ENCODE measurements at regions not wholly inside any gene's neighbourhood (a gene's known extent, or its start where the extent isn't known, plus 50 kb on each side); places are given as distances from the start of the nearest gene placed in this dataset.

- DNase-seq (ENCODE audit: low read depth) = no peak
Measured at GRCh38 chr9:93900971-93901861, 53.9 kb downstream of the BARX1 start.

DNA sequence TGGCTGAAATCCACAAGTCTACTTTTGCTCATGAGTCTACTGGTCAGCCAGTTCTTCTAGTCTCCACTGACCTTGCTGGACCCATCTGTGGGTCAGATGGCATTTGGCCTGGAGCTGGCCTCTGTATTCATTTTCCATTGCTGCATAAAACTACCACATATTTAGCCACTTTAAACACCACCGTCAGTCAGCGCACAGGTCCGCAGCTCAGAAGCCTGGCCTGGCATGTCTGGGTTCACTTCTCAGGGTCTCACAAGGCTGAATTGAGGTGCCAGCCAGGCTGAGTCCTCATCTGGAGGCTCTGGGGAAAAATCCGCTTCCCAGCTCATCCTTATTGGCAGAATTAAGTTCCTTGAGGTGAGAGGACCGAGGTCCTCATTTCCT lies 54.7 kb downstream of the BARX1 start:
- no peak for DNase-seq (ENCODE audit: low read depth)

DNA sequence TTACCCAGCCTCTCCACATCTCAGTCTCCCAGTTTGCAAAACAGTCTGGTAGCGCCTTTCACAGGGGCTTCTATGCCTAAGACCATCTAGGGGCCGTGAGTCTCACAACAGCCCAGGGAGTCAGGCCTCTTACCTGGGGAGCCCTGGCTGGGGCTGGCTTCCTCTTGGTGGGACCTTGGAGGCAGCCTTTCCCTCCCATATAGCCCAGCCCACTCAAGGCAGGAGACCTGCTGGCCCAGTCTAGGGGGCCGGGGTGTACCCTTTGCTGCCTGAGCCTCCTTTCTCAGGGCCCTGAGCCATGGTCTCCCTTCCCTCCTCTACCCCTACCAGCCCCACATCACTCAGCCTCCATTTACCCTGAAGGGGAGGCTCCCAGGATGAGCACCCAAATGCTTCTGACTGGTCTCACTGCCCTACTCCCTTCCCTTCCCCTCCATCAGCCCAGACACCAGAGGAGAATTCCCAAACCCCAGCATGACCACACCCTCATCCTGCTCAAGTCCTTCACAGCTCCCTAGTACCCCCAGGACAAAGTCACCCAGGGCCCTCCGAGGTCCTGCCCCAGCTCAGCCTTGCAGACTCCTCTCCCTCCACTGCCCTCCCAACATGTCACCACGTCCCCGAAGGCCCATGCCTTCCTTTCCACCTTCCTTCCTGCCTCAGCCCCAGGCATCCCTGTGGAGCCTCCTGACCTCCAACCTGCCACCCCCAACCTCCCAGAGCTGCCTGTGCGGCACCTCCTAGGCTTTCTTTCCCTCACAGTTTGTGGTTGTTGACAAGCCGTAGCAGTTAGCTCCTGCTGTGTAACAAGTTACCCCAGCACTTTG lies 55.3 kb downstream of the BARX1 start:
- DNase-seq (ENCODE audit: low read depth) = no peak

DNA sequence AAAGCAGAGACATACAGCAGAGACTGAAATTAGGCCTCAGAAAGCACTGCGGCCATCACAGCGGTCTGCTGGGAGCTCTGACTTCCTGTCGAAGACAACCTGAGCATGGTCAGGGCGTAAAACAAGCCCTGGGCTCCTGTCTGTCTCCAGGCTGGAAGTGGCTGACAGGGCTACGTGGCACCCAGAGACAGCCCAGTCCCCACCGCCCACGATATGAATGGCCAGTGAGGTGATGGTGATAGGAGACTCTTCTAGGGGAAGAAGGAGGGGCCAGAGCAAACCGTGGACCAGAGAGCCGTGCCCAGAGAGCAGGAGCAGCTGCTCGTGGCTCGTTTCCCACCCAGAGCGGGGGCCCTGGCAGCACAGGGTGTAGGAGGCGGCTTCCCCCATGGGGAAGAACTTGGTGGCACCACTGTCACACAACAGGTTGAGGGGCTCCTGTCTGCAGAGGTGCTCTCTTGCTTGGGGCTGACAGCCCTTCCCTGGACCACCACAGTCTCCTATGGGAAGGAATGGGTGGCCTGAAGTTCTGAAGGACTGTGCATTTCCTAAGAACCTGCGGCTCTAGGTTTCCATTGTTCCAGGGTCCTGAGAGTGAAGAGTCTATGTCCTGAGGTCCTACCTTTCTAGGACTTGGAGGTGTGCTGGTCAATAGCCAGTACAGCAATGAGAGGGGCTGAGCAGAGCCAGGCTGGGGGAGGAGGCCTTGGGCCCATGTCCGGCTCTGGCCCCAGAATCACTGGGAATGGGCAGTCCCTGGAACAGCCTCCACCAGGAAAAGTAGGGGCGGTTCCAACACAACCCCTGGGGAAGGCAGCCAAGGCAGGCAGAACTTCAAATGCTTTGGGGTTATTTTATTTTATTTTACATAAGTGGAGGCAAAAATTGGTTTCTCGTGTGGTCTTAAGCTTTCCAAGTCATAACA lies 56.4 kb downstream of the BARX1 start:
- no peak for DNase-seq (ENCODE audit: low read depth)

GRCh38 chr9:93898026-93898425 lies 57.1 kb downstream of the BARX1 start:
- no peak for DNase-seq (ENCODE audit: low read depth)

DNA sequence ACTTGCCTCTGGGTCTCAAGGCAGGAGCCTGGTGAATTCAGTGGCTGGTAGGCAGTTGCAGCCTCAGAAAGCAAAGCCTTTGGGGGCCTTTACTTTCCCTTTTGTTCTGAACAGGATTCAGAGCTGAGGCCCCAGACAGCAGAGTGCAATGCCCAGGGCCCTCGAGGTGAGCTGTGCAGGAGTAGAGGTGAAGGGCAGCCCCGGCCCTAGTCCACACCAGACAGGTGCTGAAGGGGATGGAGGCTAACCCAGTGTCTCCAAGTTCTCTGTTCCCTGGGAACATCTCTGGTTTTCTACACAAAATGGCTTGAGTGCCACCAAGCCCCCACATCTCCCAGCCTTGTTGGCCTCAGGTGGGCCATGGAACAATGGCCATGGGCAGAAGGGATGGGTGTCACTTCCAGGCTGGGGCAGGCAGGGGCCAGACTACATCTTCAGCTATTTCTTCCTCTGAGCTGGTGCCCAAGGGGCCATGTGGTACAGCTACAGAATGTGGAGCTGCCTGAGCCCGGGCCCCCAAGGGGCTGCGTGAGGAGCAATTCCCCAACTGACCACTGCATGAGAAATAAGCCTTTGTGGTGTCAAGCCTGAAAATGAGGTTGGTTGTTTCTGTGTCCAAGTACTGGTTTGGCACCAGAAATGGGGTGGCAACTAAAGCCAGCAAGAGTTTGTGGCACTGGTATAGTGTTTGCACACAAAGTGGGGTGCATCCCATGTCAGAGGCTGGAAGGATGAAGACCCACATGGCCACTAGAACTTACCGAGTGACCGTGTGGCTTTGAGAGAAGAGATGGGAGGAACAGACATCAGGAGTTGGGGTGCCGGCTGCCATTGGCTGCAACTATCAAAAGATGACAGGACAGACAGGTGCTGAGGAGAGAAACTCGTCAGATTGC lies 57.8 kb downstream of the BARX1 start:
- DNase-seq (ENCODE audit: low read depth) = no peak

- no peak for DNase-seq (ENCODE audit: low read depth)
Measured at GRCh38 chr9:93896496-93897033, 58.6 kb downstream of the BARX1 start.

DNA sequence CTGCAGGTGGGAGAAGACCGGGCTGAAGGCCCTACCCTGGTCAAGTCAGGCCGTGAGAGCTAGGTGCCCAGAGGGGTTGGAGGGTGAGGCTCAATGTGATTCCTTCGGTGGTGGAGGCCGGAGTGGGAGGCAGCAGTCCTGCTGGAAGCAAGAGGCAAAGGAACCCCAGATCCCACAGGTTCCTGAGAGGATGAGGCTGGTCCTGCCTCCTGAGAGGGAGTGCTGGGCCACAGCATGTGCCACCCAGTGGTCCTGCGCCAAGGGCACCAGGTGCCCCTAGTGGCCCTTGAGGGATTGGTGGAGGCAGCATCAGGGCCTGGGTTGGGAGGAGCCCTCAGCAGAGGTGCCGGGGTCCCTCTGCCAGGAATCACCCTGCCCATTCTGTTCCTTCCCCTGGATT lies 59.1 kb downstream of the BARX1 start:
- no peak for DNase-seq (ENCODE audit: low read depth)

- no peak for DNase-seq (ENCODE audit: low read depth)
Measured at GRCh38 chr9:93895535-93895934, 59.6 kb downstream of the BARX1 start.

DNA sequence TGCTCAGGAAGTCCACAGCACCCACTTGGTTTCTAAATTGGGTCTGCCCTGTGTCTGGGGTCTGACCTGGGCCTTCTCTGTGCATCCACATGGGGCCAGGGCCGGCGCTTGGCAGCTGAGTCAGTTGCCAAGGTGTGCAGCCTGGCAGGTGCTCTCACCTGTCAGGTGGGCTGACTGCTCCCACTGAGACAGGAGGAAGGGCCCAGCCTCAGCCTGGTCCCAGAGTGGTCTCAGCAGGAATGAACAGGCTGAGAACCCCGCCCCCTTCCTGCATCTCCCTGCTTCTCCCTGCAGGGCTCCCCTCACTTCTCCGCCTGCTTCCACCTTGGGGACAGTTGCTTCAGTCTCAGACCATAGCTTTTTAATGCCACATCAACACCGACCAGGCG lies 60.5 kb downstream of the BARX1 start:
- DNase-seq (ENCODE audit: low read depth) = no peak

DNA sequence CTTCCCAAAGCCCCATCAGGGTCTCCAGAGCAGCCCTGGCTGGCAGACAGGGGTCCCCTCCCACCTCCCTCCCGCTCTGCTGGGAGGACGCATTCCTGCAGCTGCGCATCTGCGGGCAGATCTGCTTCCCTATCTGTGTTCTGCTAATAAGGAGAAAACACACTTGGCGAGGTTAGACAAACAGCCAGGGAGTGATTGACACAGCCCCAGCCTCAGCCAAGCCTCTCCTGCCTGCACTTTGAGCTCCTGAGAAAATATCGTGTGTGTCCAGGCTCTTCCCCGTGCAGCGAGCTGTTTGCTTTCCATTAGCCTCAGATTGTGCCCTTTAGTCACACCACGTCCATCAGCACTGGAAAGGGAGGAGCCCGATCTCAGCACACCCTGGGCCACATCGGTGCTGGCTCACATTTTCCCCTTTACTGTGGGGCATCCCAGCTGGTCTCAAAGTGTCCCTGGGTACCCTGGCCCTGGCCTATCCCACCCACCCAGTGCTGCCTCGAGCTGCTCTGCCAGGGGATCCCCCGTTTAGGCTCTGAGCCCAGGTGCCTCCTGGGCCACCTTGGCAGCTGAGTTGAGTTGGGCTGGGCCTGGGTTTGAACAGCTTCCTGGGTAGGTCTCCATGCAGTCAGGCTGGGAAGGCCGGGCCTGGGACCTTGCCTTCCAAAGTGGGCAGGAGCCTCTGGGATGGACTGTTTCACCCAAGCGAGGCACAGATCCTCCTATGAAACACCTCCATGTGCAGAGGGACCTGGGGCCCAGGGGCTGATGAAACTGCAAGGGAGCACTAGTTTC lies 61.1 kb downstream of the BARX1 start:
- DNase-seq (ENCODE audit: low read depth) = no peak

- DNase-seq (ENCODE audit: low read depth) = no peak
Measured at GRCh38 chr9:93893194-93893593, 62.0 kb downstream of the BARX1 start.

- no peak for DNase-seq (ENCODE audit: low read depth)
Measured at GRCh38 chr9:93892748-93893147, 62.4 kb downstream of the BARX1 start.

DNA sequence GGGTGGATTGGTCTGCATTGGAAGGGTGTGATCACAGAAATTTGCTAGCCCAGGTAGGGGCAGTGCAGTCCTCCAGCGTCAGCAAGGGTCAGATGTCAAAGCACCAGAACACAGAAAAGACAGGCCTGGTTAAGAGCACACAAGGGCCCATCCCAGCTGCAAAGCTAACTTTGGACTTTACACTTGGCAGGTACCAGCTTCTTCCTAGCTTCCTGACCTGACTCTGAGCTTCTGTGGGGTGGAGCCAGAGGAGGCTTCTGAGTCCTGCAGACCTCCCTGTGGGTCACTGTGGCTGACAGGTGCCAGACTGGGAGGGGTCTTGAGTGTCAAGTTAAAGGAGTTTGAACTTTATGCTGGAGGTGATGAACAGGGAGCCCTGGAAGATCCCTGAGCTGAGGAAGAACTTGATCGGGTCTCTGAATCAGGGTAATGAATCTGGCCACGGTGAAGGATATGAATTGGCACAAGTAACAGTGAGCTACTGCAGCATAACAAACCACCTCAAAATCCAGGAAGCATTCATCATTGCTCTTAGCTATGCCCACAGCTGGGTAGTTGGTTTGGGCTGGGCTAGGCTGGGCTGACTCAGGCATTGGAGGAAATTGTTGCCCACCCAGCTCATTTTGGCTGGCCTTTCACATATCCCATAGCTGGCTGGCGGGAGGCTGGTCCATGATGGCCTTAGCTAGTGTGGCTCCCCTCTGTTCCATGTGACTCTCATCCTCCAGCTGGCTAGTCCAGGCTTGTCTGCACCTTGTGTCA lies 63.4 kb downstream of the BARX1 start:
- no peak for DNase-seq (ENCODE audit: low read depth)

- DNase-seq (ENCODE audit: low read depth) = no peak
Measured at GRCh38 chr9:93891050-93891449, 64.1 kb downstream of the BARX1 start.

GRCh38 chr9:93890436-93890935 lies 64.7 kb downstream of the BARX1 start:
- no peak for DNase-seq (ENCODE audit: low read depth)

DNA sequence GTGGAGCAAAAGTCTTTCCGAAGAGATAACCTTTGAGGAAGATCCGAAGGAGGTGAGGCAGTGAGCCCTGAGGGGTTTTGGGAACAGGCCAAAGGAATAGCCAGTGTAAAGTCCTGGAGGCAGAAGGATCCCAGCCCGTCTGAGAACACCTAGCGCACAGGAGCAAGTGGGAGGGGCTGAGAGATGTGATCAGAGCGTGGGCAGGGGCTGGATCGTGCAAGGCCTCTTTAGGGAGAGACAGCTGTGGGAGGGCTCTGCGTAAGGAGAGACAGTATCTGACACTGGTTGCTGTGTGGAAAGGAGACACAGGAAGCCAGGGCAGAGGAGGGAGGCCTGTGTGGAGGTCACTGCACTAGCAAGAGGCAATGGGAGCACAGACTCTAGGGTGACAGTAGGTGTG lies 68.2 kb downstream of the BARX1 start:
- no peak for DNase-seq (ENCODE audit: low read depth)

- DNase-seq (ENCODE audit: low read depth) = no peak
Measured at GRCh38 chr9:93884808-93885207, 70.3 kb downstream of the BARX1 start.
